Mesendoderm (in vitro differentiated cells): ENCODE measurements at regions not wholly inside any gene's neighbourhood (a gene's known extent, or its start where the extent isn't known, plus 50 kb on each side); places are given as distances from the start of the nearest gene placed in this dataset.

Experiments
- DNase-seq: peaks from one replicate; pipeline ENCODE4 v3.0.0; 2013
- H2AK5ac ChIP-seq: 2 replicates; pipeline ENCODE4 v1.6.1; 2013; ENCODE audit warnings: low read length, inconsistent platforms
- H2BK120ac ChIP-seq: 2 replicates; pipeline ENCODE4 v1.6.1; 2013; ENCODE audit warnings: low read depth, mild to moderate bottlenecking, low read length, moderate library complexity, mixed read lengths
- H2BK15ac ChIP-seq: replicated peaks from 2 replicates; pipeline ENCODE4 v1.6.1; 2013; ENCODE audit warnings: low read depth, mild to moderate bottlenecking, moderate library complexity
- H2BK5ac ChIP-seq: 2 replicates; pipeline ENCODE4 v1.6.1; 2013; ENCODE audit warnings: low read length, inconsistent platforms
- H3K18ac ChIP-seq: 2 replicates; pipeline ENCODE4 v1.6.1; 2013; ENCODE audit warnings: mild to moderate bottlenecking, low read length, mixed read lengths
- H3K23ac ChIP-seq: one replicate; pipeline ENCODE4 v1.6.1; 2013; ENCODE audit warnings: low read length
- H3K27ac ChIP-seq: 2 replicates; pipeline ENCODE4 v1.5.1; 2013; ENCODE audit warnings: low read depth, mild to moderate bottlenecking, inconsistent platforms, low read length, moderate library complexity
- H3K27me3 ChIP-seq: 2 replicates; pipeline ENCODE4 v1.6.1; 2013; ENCODE audit warnings: low read length, control low read depth, mild to moderate bottlenecking, inconsistent platforms; ENCODE audit not compliant: insufficient read depth, poor library complexity
- H3K36me3 ChIP-seq: 2 replicates; pipeline ENCODE4 v1.6.1; 2013; ENCODE audit warnings: low read length, inconsistent platforms; ENCODE audit not compliant: control insufficient read depth, insufficient read depth
- H3K4ac ChIP-seq: one replicate; pipeline ENCODE4 v1.6.1; 2013; ENCODE audit warnings: low read depth, mild to moderate bottlenecking, low read length, moderate library complexity
- H3K4me1 ChIP-seq: 2 replicates; pipeline ENCODE4 v1.6.1; 2013; ENCODE audit warnings: low read depth, low read length, inconsistent platforms; ENCODE audit not compliant: control insufficient read depth
- H3K4me2 ChIP-seq: 2 replicates; pipeline ENCODE4 v1.6.1; 2013; ENCODE audit warnings: low read length
- H3K4me3 ChIP-seq: 2 replicates; pipeline ENCODE4 v1.5.1; 2013; ENCODE audit warnings: mild to moderate bottlenecking, low read length
- H3K56ac ChIP-seq: one replicate; pipeline ENCODE4 v1.6.1; 2013; ENCODE audit warnings: low read length
- H3K79me1 ChIP-seq: 2 replicates; pipeline ENCODE4 v1.6.1; 2013; ENCODE audit warnings: low read length, inconsistent platforms
- H3K79me2 ChIP-seq: 2 replicates; pipeline ENCODE4 v1.6.1; 2013; ENCODE audit warnings: mild to moderate bottlenecking, low read length; ENCODE audit not compliant: control insufficient read depth, insufficient read depth
- H3K9ac ChIP-seq: 2 replicates; pipeline ENCODE4 v1.6.1; 2013; ENCODE audit warnings: low read length, inconsistent platforms
- H4K5ac ChIP-seq: one replicate; pipeline ENCODE4 v1.6.1; 2013; ENCODE audit warnings: low read length
- H4K8ac ChIP-seq: one replicate; pipeline ENCODE4 v1.6.1; 2013; ENCODE audit warnings: low read depth, mild to moderate bottlenecking, control low read depth, low read length, moderate library complexity
- WGBS: extraction: QIAGEN DNeasy Blood & Tissue Kit; methylation state at CpG from one replicate; pipeline ENCODE4 v1.1.7; 2013; ENCODE audit warnings: low lambda C conversion rate, missing lambda C conversion rate; ENCODE audit not compliant: insufficient coverage; ENCODE audit errors: extremely low coverage; 5-methylcytosine and 5-hydroxymethylcytosine counted together

DNA sequence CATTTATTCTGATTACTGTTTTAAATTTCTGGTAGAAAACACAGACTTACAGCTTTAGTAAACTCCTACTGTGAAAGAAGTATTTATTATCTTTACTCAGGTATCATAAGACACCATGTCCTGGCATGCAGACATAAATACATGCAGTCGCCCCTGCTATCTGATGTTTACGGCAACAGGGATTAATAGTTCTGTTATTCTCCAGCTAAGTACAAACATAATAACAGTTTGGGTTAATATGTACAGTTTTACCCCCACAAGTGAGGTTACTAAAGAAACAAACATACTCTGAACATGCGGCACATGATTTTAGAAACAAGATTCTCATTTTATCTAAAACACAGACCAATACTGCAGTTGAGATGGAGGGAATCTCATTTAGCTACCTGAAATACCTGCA, 170.8 kb downstream of the ABCA8 start:
- no peak overlapping the region for H3K9ac ChIP-seq
- no peak overlapping the region for H3K23ac ChIP-seq
- no peaks in the 10 kb centered on the region for H3K27me3 ChIP-seq
- H3K36me3 ChIP-seq: no peaks in the 10 kb centered on the region
- no peak overlapping the region for H3K4me2 ChIP-seq
- DNase-seq: no peak
- no peak overlapping the region for H2BK5ac ChIP-seq
- no peak overlapping the region for H2AK5ac ChIP-seq
- no peak overlapping the region for H4K5ac ChIP-seq
- H3K27ac ChIP-seq: no peak overlapping the region
- no CpG with 5 or more reads among the region's 3 CpGs for WGBS
- H3K56ac ChIP-seq: no peak overlapping the region
- no peak overlapping the region for H3K18ac ChIP-seq
- H3K4me3 ChIP-seq: no peak overlapping the region
- H3K79me2 ChIP-seq: no peaks in the 10 kb centered on the region
- H3K4ac ChIP-seq: no peak overlapping the region
- no peak overlapping the region for H2BK15ac ChIP-seq
- no peaks in the 10 kb centered on the region for H3K79me1 ChIP-seq
- no peak overlapping the region for H4K8ac ChIP-seq
- H2BK120ac ChIP-seq: no peak overlapping the region
- no peaks in the 10 kb centered on the region for H3K4me1 ChIP-seq

DNA sequence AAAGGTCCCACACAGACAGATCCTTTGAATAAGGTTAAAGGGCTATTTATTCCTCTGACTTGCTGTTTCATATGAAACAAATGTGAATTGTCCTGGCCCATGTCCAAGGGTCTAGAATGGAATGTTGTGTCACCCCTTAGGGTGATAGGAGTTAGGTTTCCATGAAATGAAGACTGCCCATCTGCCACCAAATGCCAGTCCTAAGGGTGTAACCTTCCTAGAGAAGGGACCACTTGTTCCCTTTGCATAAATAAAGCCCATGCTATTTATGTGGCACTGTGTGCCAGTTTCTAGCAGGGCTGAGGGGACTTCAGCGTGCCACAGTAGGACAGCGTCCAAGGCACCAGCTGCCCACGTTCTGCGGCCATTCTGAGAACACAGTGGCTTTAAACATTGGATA, 171.3 kb downstream of the ABCA8 start:
- H3K27ac ChIP-seq: no peak overlapping the region
- DNase-seq: no peak

DNA sequence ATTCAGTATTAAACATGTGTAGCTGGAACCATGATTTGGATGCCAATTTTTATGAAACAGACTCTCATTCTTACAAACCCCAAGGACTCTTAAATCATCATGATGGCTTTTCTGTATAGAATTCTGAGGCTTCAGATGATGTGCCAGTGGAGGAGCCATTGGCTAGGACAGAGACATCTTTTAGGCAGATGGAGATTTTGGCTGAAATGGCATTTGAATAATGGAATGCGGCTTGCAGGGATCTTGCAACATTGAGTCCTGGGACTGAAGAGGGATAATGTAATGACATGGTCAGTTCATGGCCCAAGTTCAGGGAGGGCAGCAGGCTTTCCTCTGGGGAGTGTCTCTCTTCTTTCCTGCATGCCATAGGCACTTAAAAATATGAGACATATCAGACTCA, 172.4 kb downstream of the ABCA8 start:
- Histone ChIP-seq H3K79me2 (no peaks in the 10 kb centered on the region), H3K4ac (no peak overlapping the region), H4K8ac (no peak overlapping the region), H3K27ac (no peak overlapping the region), H3K79me1 (no peaks in the 10 kb centered on the region), H3K4me3 (no peak overlapping the region), H3K4me1 (no peaks in the 10 kb centered on the region), H3K4me2 (no peak overlapping the region), H3K36me3 (no peaks in the 10 kb centered on the region), H3K23ac (no peak overlapping the region), H2BK15ac (no peak overlapping the region), H2AK5ac (no peak overlapping the region), H4K5ac (no peak overlapping the region), H2BK120ac (no peak overlapping the region), H3K56ac (no peak overlapping the region), H3K9ac (no peak overlapping the region), H2BK5ac (no peak overlapping the region), H3K27me3 (no peaks in the 10 kb centered on the region), H3K18ac (no peak overlapping the region)
- no peak for DNase-seq
- WGBS: no CpG with 5 or more reads among the region's 1 CpG

More for the DNA sequence above, 171.3 kb downstream of the ABCA8 start:
- Histone ChIP-seq H3K18ac (no peak overlapping the region), H3K4me1 (no peaks in the 10 kb centered on the region), H3K4ac (no peak overlapping the region), H2BK15ac (no peak overlapping the region), H3K9ac (no peak overlapping the region), H4K8ac (no peak overlapping the region), H3K79me1 (no peaks in the 10 kb centered on the region), H2AK5ac (no peak overlapping the region), H3K36me3 (no peaks in the 10 kb centered on the region), H3K56ac (no peak overlapping the region), H4K5ac (no peak overlapping the region), H2BK120ac (no peak overlapping the region), H3K4me2 (no peak overlapping the region), H3K4me3 (no peak overlapping the region), H3K79me2 (no peaks in the 10 kb centered on the region), H3K27me3 (no peaks in the 10 kb centered on the region), H3K23ac (no peak overlapping the region), H2BK5ac (no peak overlapping the region)
- WGBS: no CpG with 5 or more reads among the region's 4 CpGs

DNA sequence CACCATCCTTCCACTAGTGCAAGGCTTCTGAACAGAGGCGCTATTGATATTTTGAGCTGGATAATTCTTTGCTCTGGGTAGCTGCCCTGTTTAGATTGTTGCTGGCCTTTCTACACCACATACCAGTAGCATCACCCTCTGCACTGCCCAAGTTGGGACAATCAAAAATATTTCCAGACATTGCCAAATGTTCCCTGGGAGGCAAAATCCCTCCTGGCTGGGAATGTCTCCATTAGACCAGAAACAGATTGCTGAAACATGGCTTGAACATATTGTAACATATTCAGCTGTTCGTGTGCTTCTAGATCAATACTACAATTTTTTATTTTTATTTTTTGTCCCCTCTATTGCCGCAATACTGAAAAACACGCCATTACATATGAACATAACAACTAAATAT, 174.6 kb downstream of the ABCA8 start:
- Histone ChIP-seq H3K9ac (no peak overlapping the region), H3K36me3 (no peaks in the 10 kb centered on the region), H3K23ac (no peak overlapping the region), H2BK5ac (no peak overlapping the region), H3K56ac (no peak overlapping the region), H3K4me1 (no peaks in the 10 kb centered on the region), H3K79me2 (no peaks in the 10 kb centered on the region), H3K4me3 (no peak overlapping the region), H3K27me3 (no peaks in the 10 kb centered on the region), H3K4me2 (no peak overlapping the region), H3K27ac (no peak overlapping the region), H2AK5ac (no peak overlapping the region), H3K18ac (no peak overlapping the region), H4K8ac (no peak overlapping the region), H2BK15ac (no peak overlapping the region), H3K4ac (no peak overlapping the region), H4K5ac (no peak overlapping the region), H3K79me1 (no peaks in the 10 kb centered on the region), H2BK120ac (no peak overlapping the region)
- DNase-seq: no peak
- WGBS: 100% methylated on average over 2 of the region's 4 CpGs

GRCh38 chr17:68778726-68779125, 176.5 kb downstream of the ABCA8 start:
- Histone ChIP-seq H3K79me2 (no peaks in the 10 kb centered on the region), H3K4me1 (no peaks in the 10 kb centered on the region), H3K4me2 (no peak overlapping the region), H3K27ac (no peak overlapping the region), H2AK5ac (no peak overlapping the region), H3K18ac (no peak overlapping the region), H2BK5ac (no peak overlapping the region), H3K36me3 (no peaks in the 10 kb centered on the region), H3K27me3 (no peaks in the 10 kb centered on the region), H2BK120ac (no peak overlapping the region), H4K8ac (no peak overlapping the region), H3K79me1 (no peaks in the 10 kb centered on the region), H2BK15ac (no peak overlapping the region), H3K23ac (no peak overlapping the region), H4K5ac (no peak overlapping the region), H3K56ac (no peak overlapping the region), H3K4ac (no peak overlapping the region), H3K4me3 (no peak overlapping the region), H3K9ac (no peak overlapping the region)
- no CpG with 5 or more reads among the region's 4 CpGs for WGBS
- no peak for DNase-seq

DNA sequence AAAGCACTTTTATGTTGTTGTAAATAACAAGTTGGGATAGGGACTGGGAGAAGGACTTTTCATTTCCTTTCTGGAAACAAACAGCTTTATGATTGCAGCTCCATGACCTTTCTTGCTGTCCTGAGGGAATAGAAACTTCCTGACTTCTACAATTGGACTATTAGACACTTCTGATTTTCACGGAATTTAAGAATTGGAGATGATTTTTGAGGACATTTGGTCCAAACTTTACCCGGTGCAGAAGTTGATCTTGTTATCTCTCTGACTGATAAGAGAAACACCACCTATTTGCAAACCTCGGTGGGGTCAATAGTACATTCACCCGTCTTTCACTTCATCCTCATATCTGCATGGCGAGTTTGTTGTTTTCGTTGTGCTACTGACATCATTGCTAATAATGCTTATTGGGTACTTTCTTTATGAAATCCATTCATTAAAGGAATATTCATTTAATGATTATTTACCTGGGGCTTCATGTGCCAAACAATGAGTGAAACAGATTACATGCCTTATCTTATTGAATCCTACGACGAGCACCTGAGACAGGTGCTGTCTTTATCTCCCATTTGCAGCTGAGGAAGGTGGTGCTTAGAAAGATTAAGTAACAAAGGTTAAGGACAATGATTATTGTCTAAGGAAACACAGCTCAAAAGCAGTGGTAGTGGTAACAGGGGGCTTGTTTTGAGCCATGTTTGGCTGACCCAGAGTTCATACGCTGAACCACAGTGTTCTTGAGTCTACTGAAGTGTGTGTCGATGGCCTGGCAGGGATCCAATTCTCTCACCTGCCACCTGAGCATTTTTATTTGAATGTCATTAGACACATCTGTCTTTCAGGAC, 176.9 kb upstream of the FAM20A start:
- Histone ChIP-seq H3K4me1 (no peaks in the 10 kb centered on the region), H2AK5ac (no peak overlapping the region), H3K4me3 (no peak overlapping the region), H4K8ac (peak overlapping the region; percentile 66), H3K18ac (no peak overlapping the region), H3K4me2 (no peak overlapping the region), H3K36me3 (no peaks in the 10 kb centered on the region), H2BK120ac (no peak overlapping the region), H3K27ac (no peak overlapping the region), H3K79me2 (no peaks in the 10 kb centered on the region), H3K27me3 (no peaks in the 10 kb centered on the region), H3K9ac (no peak overlapping the region), H2BK15ac (no peak overlapping the region), H2BK5ac (no peak overlapping the region), H3K79me1 (no peaks in the 10 kb centered on the region), H3K4ac (no peak overlapping the region), H4K5ac (no peak overlapping the region), H3K23ac (no peak overlapping the region), H3K56ac (no peak overlapping the region)
- WGBS: no CpG with 5 or more reads among the region's 10 CpGs
- DNase-seq: peak; percentile 40
